H9 (cell line): ENCODE measurements at regions not wholly inside any gene's neighbourhood (a gene's known extent, or its start where the extent isn't known, plus 50 kb on each side); places are given as distances from the start of the nearest gene placed in this dataset.
A peak's percentile ranks its signal among the peaks of the same experiment; 100 is the strongest.

Source experiments
- DNase-seq: peaks from one replicate; pipeline ENCODE4 v3.0.0-alpha.2; 2017
- H2AFZ ChIP-seq: one replicate; pipeline ENCODE4 v1.6.1; 2013; ENCODE audit warnings: mild to moderate bottlenecking, low read length, control low read depth, moderate library complexity
- H2AK5ac ChIP-seq: 2 replicates; pipeline ENCODE4 v1.6.1; 2013; ENCODE audit warnings: low read length, control low read depth, mixed read lengths; ENCODE audit not compliant: insufficient read length
- H2BK120ac ChIP-seq: one replicate; pipeline ENCODE4 v1.6.1; 2013; ENCODE audit warnings: low read depth, mild to moderate bottlenecking, low read length, control low read depth, inconsistent platforms; ENCODE audit not compliant: poor library complexity, severe bottlenecking
- H2BK12ac ChIP-seq: 2 replicates; pipeline ENCODE4 v1.6.1; 2013; ENCODE audit warnings: low read length, control low read depth, mixed read lengths, low read depth; ENCODE audit not compliant: insufficient read length
- H2BK15ac ChIP-seq: 2 replicates; pipeline ENCODE4 v1.6.1; 2013; ENCODE audit warnings: low read depth, low read length, control low read depth
- H2BK20ac ChIP-seq: one replicate; pipeline ENCODE4 v1.6.1; 2013; ENCODE audit warnings: low read depth, mild to moderate bottlenecking, low read length, control low read depth, inconsistent platforms; ENCODE audit not compliant: poor library complexity, severe bottlenecking
- H2BK5ac ChIP-seq: 2 replicates; pipeline ENCODE4 v1.6.1; 2013; ENCODE audit warnings: low read length, control low read depth, mixed read lengths; ENCODE audit not compliant: insufficient read length
- H3K14ac ChIP-seq: 2 replicates; pipeline ENCODE4 v1.6.1; 2013; ENCODE audit warnings: low read length, control low read depth; ENCODE audit not compliant: insufficient read depth
- H3K18ac ChIP-seq: 2 replicates; pipeline ENCODE4 v1.6.1; 2013; ENCODE audit warnings: low read depth, mild to moderate bottlenecking, mixed read lengths, low read length, control low read depth; ENCODE audit not compliant: insufficient read length
- H3K23ac ChIP-seq: 2 replicates; pipeline ENCODE4 v1.6.1; 2013; ENCODE audit warnings: low read length, control low read depth, mixed read lengths, low read depth; ENCODE audit not compliant: insufficient read length
- H3K23me2 ChIP-seq: 2 replicates; pipeline ENCODE4 v1.6.1; 2013; ENCODE audit warnings: low read depth, mild to moderate bottlenecking, mixed read lengths, low read length, control low read depth; ENCODE audit not compliant: insufficient read length, poor library complexity, severe bottlenecking
- H3K27ac ChIP-seq: 2 replicates; pipeline ENCODE4 v1.5.1; 2013; ENCODE audit warnings: low read length, control low read depth, mixed read lengths, low read depth; ENCODE audit not compliant: insufficient read length
- H3K27me3 ChIP-seq: 2 replicates; pipeline ENCODE4 v1.6.1; 2013; ENCODE audit warnings: low read length, control low read depth, inconsistent platforms; ENCODE audit not compliant: insufficient read depth
- H3K4ac ChIP-seq: 2 replicates; pipeline ENCODE4 v1.6.1; 2013; ENCODE audit warnings: low read depth, mild to moderate bottlenecking, control low read depth, inconsistent platforms, low read length, moderate library complexity
- H3K4me1 ChIP-seq: 2 replicates; pipeline ENCODE4 v1.6.1; 2013; ENCODE audit warnings: low read length, control low read depth, inconsistent platforms; ENCODE audit not compliant: insufficient read depth
- H3K4me2 ChIP-seq: 2 replicates; pipeline ENCODE4 v1.6.1; 2013; ENCODE audit warnings: low read length, control low read depth, mixed read lengths; ENCODE audit not compliant: insufficient read length, insufficient read depth
- H3K56ac ChIP-seq: 2 replicates; pipeline ENCODE4 v1.6.1; 2013; ENCODE audit warnings: low read depth, mild to moderate bottlenecking, mixed read lengths, low read length, control low read depth; ENCODE audit not compliant: insufficient read length
- H3K79me1 ChIP-seq: 2 replicates; pipeline ENCODE4 v1.6.1; 2013; ENCODE audit warnings: low read depth, mild to moderate bottlenecking, moderate library complexity, low read length, control low read depth, inconsistent platforms; ENCODE audit not compliant: insufficient read depth, poor library complexity, severe bottlenecking
- H3K79me2 ChIP-seq: 2 replicates; pipeline ENCODE4 v1.6.1; 2013; ENCODE audit warnings: low read length, control low read depth, inconsistent platforms; ENCODE audit not compliant: insufficient read depth
- H3K9ac ChIP-seq: 2 replicates; pipeline ENCODE4 v1.6.1; 2013; ENCODE audit warnings: low read length, control low read depth, mixed read lengths; ENCODE audit not compliant: insufficient read length; ENCODE audit errors: extremely low read depth
- H3K9me3 ChIP-seq: one replicate; pipeline ENCODE4 v1.6.1; 2013; ENCODE audit warnings: low read depth, low read length, inconsistent platforms; ENCODE audit not compliant: control insufficient read depth
- H3T11ph ChIP-seq: one replicate; pipeline ENCODE4 v1.6.1; 2013; ENCODE audit warnings: mild to moderate bottlenecking, low read length, control low read depth, inconsistent platforms
- H4K20me1 ChIP-seq: one replicate; pipeline ENCODE4 v1.6.1; 2013; ENCODE audit not compliant: control insufficient read depth, insufficient read length, insufficient read depth
- H4K5ac ChIP-seq: 2 replicates; pipeline ENCODE4 v1.6.1; 2013; ENCODE audit warnings: low read depth, mild to moderate bottlenecking, mixed read lengths, low read length, control low read depth; ENCODE audit not compliant: insufficient read length
- H4K8ac ChIP-seq: replicated peaks from 2 replicates; pipeline ENCODE4 v1.6.1; 2013; ENCODE audit warnings: low read length, control low read depth, mixed read lengths, low read depth; ENCODE audit not compliant: insufficient read length
- H4K91ac ChIP-seq: 2 replicates; pipeline ENCODE4 v1.6.1; 2013; ENCODE audit warnings: low read depth, mild to moderate bottlenecking, moderate library complexity, mixed read lengths, low read length, control low read depth; ENCODE audit not compliant: insufficient read length
- H3K27ac Mint-ChIP-seq, 3 experiments: 2 replicates in 2 of 3; 3 replicates in 1 of 3; pipeline ENCODE4 v1.8.0; 2020 to 2021; ENCODE audit warnings: mixed read lengths in 3 of 3, mild to moderate bottlenecking in 1 of 3, moderate library complexity in 1 of 3
- H3K27me3 Mint-ChIP-seq: 2 replicates; pipeline ENCODE4 v1.8.0; 2021; ENCODE audit warnings: low read depth, mild to moderate bottlenecking, moderate library complexity, mixed read lengths
- H3K36me3 Mint-ChIP-seq, 3 experiments: 2 replicates in 2 of 3; 3 replicates in 1 of 3; pipeline ENCODE4 v1.8.0; 2020 to 2021; ENCODE audit warnings: low read depth in 3 of 3, mixed read lengths in 3 of 3; ENCODE audit not compliant: insufficient read depth in 1 of 3
- H3K4me1 Mint-ChIP-seq, 2 experiments: 2 replicates each; pipeline ENCODE4 v1.8.0; 2020; ENCODE audit warnings: mixed read lengths in 2 of 2
- H3K4me3 Mint-ChIP-seq, 2 experiments: 2 replicates in 1 of 2; 3 replicates in 1 of 2; pipeline ENCODE4 v1.8.0; 2020 to 2021; ENCODE audit warnings: mild to moderate bottlenecking in 2 of 2, mixed read lengths in 2 of 2, moderate library complexity in 1 of 2
- H3K9me3 Mint-ChIP-seq, 2 experiments: 2 replicates in 1 of 2; 3 replicates in 1 of 2; pipeline ENCODE4 v1.8.0; 2020; ENCODE audit warnings: mild to moderate bottlenecking in 2 of 2, mixed read lengths in 2 of 2, moderate library complexity in 1 of 2
- WGBS: extraction: QIAGEN DNeasy Blood & Tissue Kit; methylation state at CpG from one replicate; pipeline ENCODE4 v1.1.7; 2013; ENCODE audit warnings: missing lambda C conversion rate, low lambda C conversion rate, mixed read lengths; ENCODE audit not compliant: insufficient read length; ENCODE audit errors: extremely low coverage; 5-methylcytosine and 5-hydroxymethylcytosine counted together
- TF ChIP-seq, protein P1 (sequence below): fragments of 200-600 bp; sonication (generic); conservative IDR thresholded peaks from 3 replicates; pipeline ENCODE4 v1.8.0; 2021; ENCODE audit warnings: antibody characterized with exemption, mild to moderate bottlenecking

DNA sequence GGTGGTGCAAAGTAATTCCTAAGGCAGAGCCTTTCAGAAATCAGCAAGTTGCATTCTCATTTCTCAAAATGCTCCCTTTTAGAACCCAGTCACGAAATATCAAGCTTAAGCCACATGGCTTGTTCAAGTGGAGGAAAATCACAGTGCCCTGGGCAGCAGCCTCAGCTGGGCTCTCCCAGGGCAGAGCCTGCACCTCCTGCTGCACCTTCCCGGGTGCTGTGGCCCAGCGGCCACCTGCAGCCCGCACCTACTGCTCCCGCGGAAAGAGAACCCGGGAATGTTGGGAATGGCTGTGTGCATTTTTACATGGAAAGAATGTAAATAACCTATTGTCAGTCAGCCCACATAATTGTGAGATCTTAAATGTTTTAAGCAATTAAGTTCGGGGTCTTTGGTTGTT lies 396.5 kb upstream of the VSTM2A start:
- H3K27me3 Mint-ChIP-seq = no peaks in the 10 kb centered on the region; the same call in 1 of the 2 replicates
- Histone ChIP-seq H3K9ac (no peak overlapping the region), H2BK12ac (no peak overlapping the region), H3K27ac (no peak overlapping the region), H3K4me1 (no peaks in the 10 kb centered on the region), H3K56ac (no peak overlapping the region), H4K91ac (no peak overlapping the region), H3K79me2 (no peaks in the 10 kb centered on the region), H4K20me1 (no peaks in the 10 kb centered on the region), H2BK5ac (no peak overlapping the region), H4K8ac (no peak overlapping the region), H2AK5ac (no peak overlapping the region), H3K9me3 (no peaks in the 10 kb centered on the region), H3K4ac (no peak overlapping the region), H3K18ac (no peak overlapping the region), H4K5ac (no peak overlapping the region), H3K27me3 (no peaks in the 10 kb centered on the region), H2AFZ (no peak overlapping the region), H3K23ac (no peak overlapping the region), H2BK20ac (no peak overlapping the region), H3K14ac (no peak overlapping the region), H2BK15ac (no peak overlapping the region), H3K4me2 (no peak overlapping the region), H3K79me1 (no peaks in the 10 kb centered on the region), H2BK120ac (no peak overlapping the region), H3T11ph (no peak overlapping the region), H3K23me2 (no peaks in the 10 kb centered on the region)
- DNase-seq = peak; percentile 34
- H3K4me1 Mint-ChIP-seq = peaks cover 0 to 3% of the 10 kb centered on the region in 2 experiments; a peak in 2 of 4 replicates
- no peaks in the 10 kb centered on the region; a peak in 2 of 7 replicates for H3K36me3 Mint-ChIP-seq
- H3K27ac Mint-ChIP-seq = peak overlapping the region in 1 of 3 experiments; percentile 17; a peak in 1 of 7 replicates
- no CpG with 5 or more reads among the region's 8 CpGs for WGBS
- no peak overlapping the region for H3K4me3 Mint-ChIP-seq
- H3K9me3 Mint-ChIP-seq = no peaks in the 10 kb centered on the region
- TF ChIP-seq, protein P1, sequence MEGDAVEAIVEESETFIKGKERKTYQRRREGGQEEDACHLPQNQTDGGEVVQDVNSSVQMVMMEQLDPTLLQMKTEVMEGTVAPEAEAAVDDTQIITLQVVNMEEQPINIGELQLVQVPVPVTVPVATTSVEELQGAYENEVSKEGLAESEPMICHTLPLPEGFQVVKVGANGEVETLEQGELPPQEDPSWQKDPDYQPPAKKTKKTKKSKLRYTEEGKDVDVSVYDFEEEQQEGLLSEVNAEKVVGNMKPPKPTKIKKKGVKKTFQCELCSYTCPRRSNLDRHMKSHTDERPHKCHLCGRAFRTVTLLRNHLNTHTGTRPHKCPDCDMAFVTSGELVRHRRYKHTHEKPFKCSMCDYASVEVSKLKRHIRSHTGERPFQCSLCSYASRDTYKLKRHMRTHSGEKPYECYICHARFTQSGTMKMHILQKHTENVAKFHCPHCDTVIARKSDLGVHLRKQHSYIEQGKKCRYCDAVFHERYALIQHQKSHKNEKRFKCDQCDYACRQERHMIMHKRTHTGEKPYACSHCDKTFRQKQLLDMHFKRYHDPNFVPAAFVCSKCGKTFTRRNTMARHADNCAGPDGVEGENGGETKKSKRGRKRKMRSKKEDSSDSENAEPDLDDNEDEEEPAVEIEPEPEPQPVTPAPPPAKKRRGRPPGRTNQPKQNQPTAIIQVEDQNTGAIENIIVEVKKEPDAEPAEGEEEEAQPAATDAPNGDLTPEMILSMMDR = no peak
